ENCODE measurements at regions not wholly inside any gene's neighbourhood (a gene's known extent, or its start where the extent isn't known, plus 50 kb on each side); places are given as distances from the start of the nearest gene placed in this dataset.

- H3K4me3 ChIP-seq (ENCODE audit: low read length): no peak overlapping the region
- no peak overlapping the region for H3K27ac ChIP-seq (ENCODE audit: low read length)
- no peak overlapping the region for H2AFZ ChIP-seq (ENCODE audit: low read length)
- no peak for DNase-seq
- no peaks in the 10 kb centered on the region for H4K20me1 ChIP-seq (ENCODE audit: low read length)
- no peaks in the 10 kb centered on the region for H3F3A ChIP-seq (ENCODE audit: low read length, unreplicated experiment)
- no peak for ATAC-seq
- no peaks in the 10 kb centered on the region for H3K9me3 ChIP-seq (ENCODE audit: low read length)
- H3K4me2 ChIP-seq (ENCODE audit: low read length): no peak overlapping the region
- no peak for TF ChIP-seq CTCF (conservative IDR thresholded peaks at IDR 0.05; ENCODE audit: low read depth, low read length)
- no peak for TF ChIP-seq EZH2phosphoT487 (IDR thresholded peaks at IDR 0.05; ENCODE audit: borderline replicate concordance, low read length)
- TF ChIP-seq EZH2 (IDR thresholded peaks at IDR 0.05; ENCODE audit: low read length, unreplicated experiment): no peak
- H3K27me3 ChIP-seq (ENCODE audit: low read length): no peaks in the 10 kb centered on the region
- no peaks in the 10 kb centered on the region for H3K79me2 ChIP-seq (ENCODE audit: low read length)
- BruUV-seq (replicated peaks): no TSS peak
- POLR2A ChIA-PET (ENCODE audit: unreplicated experiment): no interaction called here
- peaks cover 4% of the 10 kb centered on the region; the same call in 1 of the 2 replicates for H3K4me1 ChIP-seq (ENCODE audit: insufficient read depth, low read length)
- intact Hi-C loops (cut with micrococcal nuclease): no loop called here
- no peak overlapping the region for H3K9ac ChIP-seq (ENCODE audit: low read length)
- H3K36me3 ChIP-seq (ENCODE audit: low read depth, low read length): no peaks in the 10 kb centered on the region
- CTCF ChIA-PET: no interaction called here
- no peaks in the 10 kb centered on the region for H3K9me2 ChIP-seq (replicated peaks; ENCODE audit: low read length)
Observed at GRCh38 chr14:22506778-22507351, 82.2 kb downstream of the DAD1 start.

DNA sequence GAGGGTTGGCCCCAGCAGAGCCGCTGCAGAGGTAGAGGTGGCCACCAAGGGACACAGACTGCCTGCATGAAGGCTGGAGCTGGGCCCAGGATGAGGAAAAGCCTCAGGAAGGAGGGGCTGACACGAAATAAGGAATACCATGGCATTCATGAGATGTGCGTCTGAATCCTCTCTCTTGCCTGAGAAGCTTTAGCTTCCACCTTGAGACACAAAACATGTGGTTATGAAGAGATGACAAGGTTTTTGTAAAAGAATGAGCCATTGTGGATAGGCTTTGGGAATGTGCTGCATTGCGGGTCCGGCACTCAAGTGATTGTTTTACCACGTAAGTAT, 82.7 kb downstream of the DAD1 start:
- Histone ChIP-seq H3K36me3 (ENCODE audit: low read depth, low read length) (no peaks in the 10 kb centered on the region), H3K9me3 (ENCODE audit: low read length) (no peaks in the 10 kb centered on the region), H4K20me1 (ENCODE audit: low read length) (no peaks in the 10 kb centered on the region), H3K79me2 (ENCODE audit: low read length) (no peaks in the 10 kb centered on the region), H3K9ac (ENCODE audit: low read length) (no peak overlapping the region), H3K27me3 (ENCODE audit: low read length) (no peaks in the 10 kb centered on the region), H3F3A (ENCODE audit: low read length, unreplicated experiment) (no peaks in the 10 kb centered on the region), H3K9me2 (replicated peaks; ENCODE audit: low read length) (no peaks in the 10 kb centered on the region), H2AFZ (ENCODE audit: low read length) (no peak overlapping the region), H3K27ac (ENCODE audit: low read length) (no peak overlapping the region), H3K4me3 (ENCODE audit: low read length) (no peak overlapping the region), H3K4me1 (ENCODE audit: insufficient read depth, low read length) (peaks cover 4% of the 10 kb centered on the region; the same call in 1 of the 2 replicates), H3K4me2 (ENCODE audit: low read length) (no peak overlapping the region)
- DNase-seq (no peak), ATAC-seq (no peak)
- POLR2A ChIA-PET (ENCODE audit: unreplicated experiment): no interaction called here
- intact Hi-C loops (cut with micrococcal nuclease): no loop called here
- TF ChIP-seq EZH2phosphoT487 (IDR thresholded peaks at IDR 0.05; ENCODE audit: borderline replicate concordance, low read length) (no peak), CTCF (conservative IDR thresholded peaks at IDR 0.05; ENCODE audit: low read depth, low read length) (no peak), EZH2 (IDR thresholded peaks at IDR 0.05; ENCODE audit: low read length, unreplicated experiment) (no peak)
- no TSS peak for BruUV-seq (replicated peaks)
- CTCF ChIA-PET: no interaction called here

- BruUV-seq (replicated peaks): no TSS peak
- no peaks in the 10 kb centered on the region for H3K27me3 ChIP-seq (ENCODE audit: low read length)
- intact Hi-C loops (cut with micrococcal nuclease): no loop called here
Observed at GRCh38 chr14:22505697-22506377, 83.2 kb downstream of the DAD1 start.

More at GRCh38 chr14:22505697-22506377, 83.2 kb downstream of the DAD1 start:
- CTCF ChIA-PET: no interaction called here
- Histone ChIP-seq H3K9me2 (replicated peaks; ENCODE audit: low read length) (no peaks in the 10 kb centered on the region), H3K4me1 (ENCODE audit: insufficient read depth, low read length) (peaks cover 4% of the 10 kb centered on the region; the same call in 1 of the 2 replicates), H3K9me3 (ENCODE audit: low read length) (no peaks in the 10 kb centered on the region), H3K4me2 (ENCODE audit: low read length) (no peak overlapping the region), H3K79me2 (ENCODE audit: low read length) (no peaks in the 10 kb centered on the region), H3K9ac (ENCODE audit: low read length) (no peak overlapping the region), H3F3A (ENCODE audit: low read length, unreplicated experiment) (no peaks in the 10 kb centered on the region), H3K36me3 (ENCODE audit: low read depth, low read length) (no peaks in the 10 kb centered on the region), H2AFZ (ENCODE audit: low read length) (no peak overlapping the region), H4K20me1 (ENCODE audit: low read length) (no peaks in the 10 kb centered on the region), H3K27ac (ENCODE audit: low read length) (no peak overlapping the region), H3K4me3 (ENCODE audit: low read length) (no peak overlapping the region)
- POLR2A ChIA-PET (ENCODE audit: unreplicated experiment): no interaction called here
- no peak for DNase-seq
- TF ChIP-seq CTCF (conservative IDR thresholded peaks at IDR 0.05; ENCODE audit: low read depth, low read length) (no peak), EZH2phosphoT487 (IDR thresholded peaks at IDR 0.05; ENCODE audit: borderline replicate concordance, low read length) (no peak), EZH2 (IDR thresholded peaks at IDR 0.05; ENCODE audit: low read length, unreplicated experiment) (no peak)
- no peak for ATAC-seq
